GM18951 (cell line): ENCODE measurements at regions not wholly inside any gene's neighbourhood (a gene's known extent, or its start where the extent isn't known, plus 50 kb on each side); places are given as distances from the start of the nearest gene placed in this dataset.
"Not testable (repeated sequence)": the region's sequence is repeated elsewhere in the genome, so short reads cannot be mapped to it uniquely, and the experiment has no call there.

Experiments
- POLR2A ChIP-seq: IDR thresholded peaks from 4 replicates; pipeline ENCODE4 v1.6.1; 2011; ENCODE audit warnings: mild to moderate bottlenecking; ENCODE audit not compliant: insufficient read length, insufficient read depth; ENCODE audit errors: extremely low read depth
- in situ Hi-C: fragments of 300-500 bp; cut with MboI; formaldehyde crosslinking; loops from one replicate; pipeline ENCODE4 v1.12.0; 2022; ENCODE audit warnings: low sequenced_read_pairs, mixed read lengths, inconsistent platforms; ENCODE audit not compliant: unreplicated experiment

DNA sequence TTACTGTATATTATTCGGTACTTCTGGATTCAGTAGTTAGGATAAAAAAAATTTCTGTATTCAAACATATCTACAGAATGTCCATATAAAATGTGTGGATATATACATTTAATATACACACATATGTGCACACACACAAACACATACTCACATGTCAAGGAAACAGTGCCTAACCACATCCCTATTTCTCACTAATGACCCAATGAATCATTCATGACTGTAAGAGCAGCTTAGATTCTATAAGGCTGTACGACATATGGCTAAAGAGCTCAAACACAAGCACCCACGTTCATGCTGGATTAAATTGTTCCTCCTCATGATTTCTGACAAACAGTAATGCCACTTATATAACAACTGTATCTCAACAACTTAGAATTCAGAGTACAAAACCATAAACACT is 457.3 kb downstream of the ADCYAP1 start:
- no peak for TF ChIP-seq POLR2A
- in situ Hi-C loops = no loop called here

DNA sequence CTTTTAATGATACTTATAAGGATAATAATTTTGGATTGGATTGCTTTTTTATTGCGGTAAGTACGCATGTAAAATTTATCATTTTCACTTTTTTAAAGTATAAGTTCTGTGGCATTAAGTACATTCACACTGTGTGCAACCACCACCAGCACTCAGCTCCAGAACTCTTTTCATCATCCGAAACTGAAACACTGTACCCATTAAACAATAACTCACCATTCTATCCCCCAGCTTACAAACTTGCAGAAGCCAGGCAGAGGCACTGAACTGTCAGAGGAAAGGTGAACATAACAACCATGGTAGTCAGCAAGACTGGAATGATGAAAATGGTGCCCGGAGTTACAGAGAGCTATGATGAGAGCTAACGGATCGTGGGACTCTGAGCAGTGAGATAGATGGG is 465.9 kb downstream of the ADCYAP1 start:
- TF ChIP-seq POLR2A = no peak
- in situ Hi-C loops = no loop called here

DNA sequence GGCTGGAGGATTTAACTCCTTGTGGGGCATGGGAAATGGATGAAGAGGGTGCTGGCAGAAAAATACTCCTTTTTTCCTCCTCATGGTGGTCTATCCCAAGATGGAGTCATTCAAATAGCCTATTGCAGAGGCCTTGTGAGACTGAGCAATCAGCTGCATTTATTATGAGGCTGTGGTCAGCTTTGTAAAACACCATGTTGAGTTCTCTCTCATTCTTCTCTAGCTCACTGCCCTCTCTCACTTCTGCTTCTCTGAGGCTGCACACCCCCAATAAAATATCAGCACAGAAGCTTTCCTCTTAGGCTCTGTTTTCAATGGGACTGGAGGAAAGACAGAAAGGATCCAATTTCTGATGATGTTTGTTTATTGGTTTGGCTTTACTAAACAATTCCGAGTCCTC is 467.1 kb downstream of the ADCYAP1 start:
- in situ Hi-C loops = no loop called here

DNA sequence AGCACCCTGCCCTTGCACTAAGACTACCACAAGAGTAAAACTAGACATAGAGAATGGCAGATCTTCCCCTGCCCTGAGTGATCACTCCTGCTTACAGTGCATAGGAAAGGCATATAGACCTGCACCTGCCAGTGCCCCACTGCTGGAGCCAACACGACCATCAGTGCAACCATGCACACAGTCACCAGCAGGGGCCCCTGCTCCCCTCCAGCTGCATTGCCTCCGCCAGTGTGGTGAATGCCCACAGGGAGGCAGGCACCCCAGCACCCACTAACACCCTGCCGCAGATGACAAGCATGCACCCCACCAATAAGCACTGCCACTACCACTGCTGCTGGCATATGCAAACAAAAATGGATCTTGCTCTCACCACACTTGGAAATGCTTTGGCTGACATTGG is 478.8 kb downstream of the ADCYAP1 start:
- in situ Hi-C loops = no loop called here
- TF ChIP-seq POLR2A = no peak

More for the DNA sequence above, 467.1 kb downstream of the ADCYAP1 start:
- no peak for TF ChIP-seq POLR2A

DNA sequence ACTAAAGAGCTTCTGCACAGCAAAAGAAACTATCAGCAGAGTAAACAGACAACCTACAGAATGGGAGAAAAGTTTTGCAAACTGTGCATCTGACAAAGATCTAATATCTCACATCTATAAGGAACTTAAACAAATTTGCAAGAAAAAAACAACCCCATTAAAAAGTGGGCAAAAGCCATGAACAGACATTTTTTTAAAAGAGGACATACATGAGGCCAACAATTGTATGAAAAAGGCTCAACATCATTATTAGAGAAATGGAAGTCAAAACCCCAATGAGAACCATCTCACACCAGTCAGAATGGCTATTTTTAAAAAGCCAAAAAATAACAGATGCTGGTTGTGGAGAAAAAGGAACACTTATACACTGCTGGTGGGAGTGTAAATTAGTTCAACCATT is 483.8 kb downstream of the ADCYAP1 start:
- in situ Hi-C loops = not testable (repeated sequence)

DNA sequence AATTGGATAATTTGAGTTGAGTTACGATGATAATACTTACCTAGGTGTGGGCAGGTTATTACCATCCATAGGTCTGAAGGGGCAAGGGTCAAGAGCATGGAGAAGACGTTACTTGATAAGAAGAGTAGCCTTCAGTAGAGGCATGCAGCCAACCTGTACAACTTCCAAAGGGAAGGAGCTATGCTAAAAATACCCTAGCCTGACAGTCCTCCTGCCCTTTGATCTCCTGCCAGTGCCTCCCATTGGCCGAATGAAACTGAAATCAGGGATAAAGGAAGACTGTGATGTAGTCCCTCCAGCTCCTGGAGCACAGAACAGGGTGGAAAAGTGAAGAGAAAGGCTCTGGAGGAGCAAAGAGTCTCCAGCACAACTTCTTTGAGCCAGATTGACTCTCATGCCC is 487.4 kb downstream of the ADCYAP1 start:
- in situ Hi-C loops = no loop called here
- no peak for TF ChIP-seq POLR2A

DNA sequence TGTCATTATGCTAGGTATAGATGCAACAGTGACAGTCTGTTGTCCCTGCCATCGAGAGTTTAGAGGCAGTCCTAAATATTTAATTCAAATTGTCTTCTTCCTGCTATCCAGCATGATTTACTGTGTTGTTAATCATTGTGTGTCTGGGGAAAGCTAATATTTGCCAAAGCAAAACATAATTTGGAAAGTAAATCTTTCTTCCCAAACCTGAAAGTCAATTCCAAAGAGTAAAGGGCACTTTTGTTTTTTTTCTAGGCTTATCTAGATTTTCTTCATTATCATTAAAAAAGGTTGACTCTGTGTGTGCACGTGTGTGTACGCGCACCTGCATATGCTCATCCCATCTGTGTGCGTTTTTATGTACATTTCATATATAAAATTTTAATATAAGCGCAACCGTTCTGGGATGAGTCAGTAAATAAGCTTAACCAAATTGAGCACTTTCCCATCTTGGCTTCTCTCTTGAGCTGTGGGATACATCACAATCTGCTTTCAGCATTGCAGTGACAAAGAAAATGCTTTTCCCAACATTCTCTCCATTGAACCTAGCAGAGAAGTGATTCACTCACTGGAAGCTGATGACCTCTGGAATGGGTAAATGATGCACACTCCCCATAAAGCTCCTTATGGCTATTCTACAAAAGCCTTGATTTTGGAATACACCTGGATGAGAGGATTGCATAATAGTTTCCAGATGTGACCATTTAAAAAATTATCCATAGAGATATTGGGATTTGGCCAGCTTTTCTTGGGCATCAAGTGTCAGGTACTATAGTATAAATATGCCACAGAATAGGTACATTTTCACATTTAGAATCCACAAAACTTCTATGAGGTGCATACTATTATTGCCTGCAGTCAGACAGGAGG is 488.4 kb downstream of the ADCYAP1 start:
- no peak for TF ChIP-seq POLR2A
- in situ Hi-C loops = no loop called here

DNA sequence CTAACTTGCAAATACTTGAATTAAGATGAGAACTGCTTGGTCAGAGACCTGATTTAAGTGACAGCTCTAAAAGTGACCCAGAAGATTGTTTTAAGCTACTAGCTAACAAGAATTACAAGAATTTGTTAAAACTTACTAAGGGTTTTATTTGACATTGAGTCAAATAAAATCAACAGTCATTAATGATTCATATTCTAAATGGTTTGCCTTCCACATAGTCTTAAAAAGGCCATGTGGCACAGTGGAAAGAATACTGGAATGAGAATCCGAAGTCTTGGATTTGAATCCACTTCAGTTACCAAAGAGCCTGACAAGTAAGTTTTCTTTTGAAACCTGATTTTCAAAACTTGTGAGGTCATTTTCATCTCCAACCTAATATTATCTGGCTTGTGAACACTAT is 489.3 kb downstream of the ADCYAP1 start:
- in situ Hi-C loops = no loop called here
- TF ChIP-seq POLR2A = no peak

DNA sequence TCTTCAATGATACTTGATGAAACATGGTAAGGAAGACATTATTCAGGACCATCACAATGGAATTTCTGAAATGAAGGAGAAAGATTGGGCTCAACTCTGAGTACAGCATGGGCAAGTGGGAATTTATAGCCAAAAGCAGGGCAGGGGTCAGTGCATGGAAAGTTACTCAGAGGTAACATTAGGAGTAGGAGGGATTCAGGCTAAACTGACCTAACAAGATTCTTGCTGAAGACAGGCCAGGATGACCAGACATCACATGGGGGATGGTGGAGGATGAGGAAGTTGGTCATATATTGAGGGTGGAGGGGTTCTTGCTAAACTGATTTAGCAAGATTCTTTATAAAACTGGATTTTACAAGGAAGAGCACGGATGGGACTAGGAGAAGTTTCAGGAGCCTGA is 489.8 kb downstream of the ADCYAP1 start:
- in situ Hi-C loops = no loop called here
- TF ChIP-seq POLR2A = no peak

DNA sequence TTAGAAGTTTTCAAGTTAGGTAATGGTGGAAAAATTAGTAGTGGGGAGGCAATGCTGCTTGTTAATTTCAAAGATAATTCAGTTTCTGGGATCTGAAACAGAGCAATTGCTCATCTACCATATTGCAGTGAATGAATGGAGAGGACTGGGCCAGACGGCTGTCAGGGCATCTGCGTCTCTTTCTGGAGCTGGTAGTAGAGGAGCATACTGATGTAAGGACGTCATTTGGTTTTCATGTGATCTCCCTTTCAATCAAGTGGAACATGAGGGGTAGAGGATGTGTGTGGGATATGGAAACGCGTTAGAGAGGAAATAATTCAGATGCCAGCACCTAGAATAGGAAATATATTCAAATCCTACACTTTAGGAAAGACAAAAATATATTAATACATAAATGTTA is 490.3 kb downstream of the ADCYAP1 start:
- in situ Hi-C loops = no loop called here
- no peak for TF ChIP-seq POLR2A

DNA sequence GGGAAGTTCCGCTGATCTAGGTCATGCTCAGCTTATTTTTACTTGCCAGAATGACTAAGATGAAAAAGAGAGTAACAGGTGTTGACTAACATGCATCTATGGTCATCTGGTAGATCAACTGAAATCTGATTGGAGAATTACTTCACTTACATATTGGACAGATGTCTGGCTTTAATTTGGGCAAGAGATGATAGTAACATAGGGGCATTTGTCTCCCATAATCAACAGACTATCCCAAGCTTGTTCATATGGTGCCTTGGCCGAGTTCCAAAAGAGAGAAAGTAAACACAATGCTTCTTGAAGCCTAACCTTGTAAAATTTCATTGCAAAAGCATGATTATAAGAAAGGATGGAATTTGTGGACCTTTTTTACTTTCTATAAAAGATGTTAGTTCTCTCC is 503.7 kb downstream of the ADCYAP1 start:
- TF ChIP-seq POLR2A = no peak
- in situ Hi-C loops = no loop called here

DNA sequence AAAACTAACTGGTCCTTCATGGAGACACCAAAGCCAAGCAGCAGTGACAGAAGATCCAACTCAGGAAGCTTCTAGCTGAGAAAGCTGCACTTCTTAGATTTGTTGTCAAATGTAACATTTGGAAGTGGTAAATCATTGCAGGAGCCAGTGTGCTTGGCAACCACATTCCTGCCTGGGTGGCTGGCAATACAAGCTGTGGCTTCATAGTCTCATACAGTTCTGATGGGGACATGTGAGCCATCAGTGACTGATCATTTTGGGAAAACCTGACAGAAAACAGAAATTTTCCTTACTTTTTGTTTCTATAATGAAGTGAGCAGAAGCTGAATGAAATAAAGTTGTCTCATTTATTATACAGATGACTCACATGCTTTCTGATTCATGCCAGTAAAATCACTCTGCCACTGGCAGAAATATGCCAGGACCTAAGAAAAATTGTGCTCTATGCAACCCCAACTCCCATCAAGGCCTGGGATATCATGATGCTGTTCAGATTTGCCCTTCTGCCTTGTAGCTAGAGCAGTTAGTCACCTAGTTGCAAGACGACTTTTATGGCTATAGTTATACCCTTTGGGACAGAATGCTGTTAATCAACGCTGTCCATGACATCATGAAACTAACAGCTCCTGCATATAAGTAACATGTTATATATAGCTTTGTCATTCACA is 508.1 kb downstream of the ADCYAP1 start:
- TF ChIP-seq POLR2A = no peak
- in situ Hi-C loops = no loop called here

DNA sequence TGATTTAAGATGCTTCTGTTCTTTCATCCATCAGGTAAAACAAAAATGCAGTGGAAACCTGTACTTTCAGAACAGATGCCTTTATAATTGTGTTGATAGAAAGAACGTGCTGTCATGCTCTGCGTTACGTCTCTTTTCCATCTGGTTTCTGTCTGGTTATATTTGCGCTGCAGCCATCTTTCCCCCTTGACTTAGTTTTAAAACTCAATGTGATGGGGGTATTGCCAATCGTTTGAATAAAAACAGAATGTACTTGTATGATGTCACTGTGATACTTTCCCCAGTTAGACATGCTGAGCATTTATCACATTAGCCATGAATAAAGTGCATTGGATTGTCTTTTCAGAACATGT is 508.6 kb downstream of the ADCYAP1 start:
- in situ Hi-C loops = no loop called here

DNA sequence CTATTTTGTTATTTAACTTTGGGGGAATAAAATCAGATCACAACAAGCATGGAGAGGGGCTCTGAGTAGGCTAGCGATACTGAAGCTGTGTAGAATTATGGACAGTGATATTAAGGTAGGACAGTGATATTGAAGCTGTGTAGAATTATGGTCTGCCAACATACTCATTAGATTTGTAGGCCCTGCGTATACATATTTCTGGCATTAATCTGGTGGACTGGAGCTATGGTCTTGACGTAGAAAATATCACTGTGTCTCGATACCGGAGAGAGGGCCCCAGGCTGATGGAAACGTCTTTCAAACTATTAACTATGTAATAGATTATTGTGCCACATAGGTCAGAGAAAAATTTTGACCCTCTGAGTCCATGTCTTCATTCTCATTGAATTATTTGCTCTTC is 511.4 kb downstream of the ADCYAP1 start:
- in situ Hi-C loops = no loop called here
- TF ChIP-seq POLR2A = no peak

More for the DNA sequence above, 508.6 kb downstream of the ADCYAP1 start:
- no peak for TF ChIP-seq POLR2A
